ENCODE measurements at regions not wholly inside any gene's neighbourhood (a gene's known extent, or its start where the extent isn't known, plus 50 kb on each side); places are given as distances from the start of the nearest gene placed in this dataset.
"Not testable (repeated sequence)": the region's sequence is repeated elsewhere in the genome, so short reads cannot be mapped to it uniquely, and the experiment has no call there.

- no peak for DNase-seq (ENCODE audit: extremely low read depth, low read depth, low spot score)
These were observed 469.0 kb upstream of the PRKX start for GRCh38 chrX:4182408-4182806.

GRCh38 chrX:4181782-4182407 lies 468.4 kb upstream of the PRKX start:
- no peak for DNase-seq (ENCODE audit: extremely low read depth, low read depth, low spot score)

- no peak for DNase-seq (ENCODE audit: extremely low read depth, low read depth, low spot score)
These were observed 465.6 kb upstream of the PRKX start for GRCh38 chrX:4179031-4179430.

- DNase-seq (ENCODE audit: extremely low read depth, low read depth, low spot score), result no peak
These were observed 461.8 kb upstream of the PRKX start for GRCh38 chrX:4175221-4175620.

- no peak for DNase-seq (ENCODE audit: extremely low read depth, low read depth, low spot score)
These were observed 460.3 kb upstream of the PRKX start for GRCh38 chrX:4173743-4174142.

- DNase-seq (ENCODE audit: extremely low read depth, low read depth, low spot score), result no peak
These were observed 438.3 kb upstream of the PRKX start for GRCh38 chrX:4151798-4152197.

- no peak for DNase-seq (ENCODE audit: extremely low read depth, low read depth, low spot score)
These were observed 436.8 kb upstream of the PRKX start for GRCh38 chrX:4150259-4150658.

- no peak for DNase-seq (ENCODE audit: extremely low read depth, low read depth, low spot score)
These were observed 416.2 kb upstream of the PRKX start for GRCh38 chrX:4129626-4130025.

- DNase-seq (ENCODE audit: extremely low read depth, low read depth, low spot score), result no peak
These were observed 405.4 kb upstream of the PRKX start for GRCh38 chrX:4118666-4119530.

- DNase-seq (ENCODE audit: extremely low read depth, low read depth, low spot score), result no peak
These were observed 397.5 kb upstream of the PRKX start for GRCh38 chrX:4110964-4111363.

GRCh38 chrX:4094926-4095325 lies 381.5 kb upstream of the PRKX start:
- DNase-seq (ENCODE audit: extremely low read depth, low read depth, low spot score), result no peak

GRCh38 chrX:4091046-4091760 lies 377.8 kb upstream of the PRKX start:
- no peak for DNase-seq (ENCODE audit: extremely low read depth, low read depth, low spot score)

GRCh38 chrX:4059893-4060292 lies 346.4 kb upstream of the PRKX start:
- DNase-seq (ENCODE audit: extremely low read depth, low read depth, low spot score), result no peak

- no peak for DNase-seq (ENCODE audit: extremely low read depth, low read depth, low spot score)
These were observed 330.5 kb upstream of the PRKX start for GRCh38 chrX:4043951-4044350.

GRCh38 chrX:4035874-4036273 lies 322.4 kb upstream of the PRKX start:
- no peak for DNase-seq (ENCODE audit: extremely low read depth, low read depth, low spot score)

- DNase-seq (ENCODE audit: extremely low read depth, low read depth, low spot score), result no peak
These were observed 314.7 kb upstream of the PRKX start for GRCh38 chrX:4028151-4028550.

- no peak for DNase-seq (ENCODE audit: extremely low read depth, low read depth, low spot score)
These were observed 291.8 kb upstream of the PRKX start for GRCh38 chrX:4005281-4005680.

GRCh38 chrX:4004822-4005221 lies 291.4 kb upstream of the PRKX start:
- DNase-seq (ENCODE audit: extremely low read depth, low read depth, low spot score), result no peak

GRCh38 chrX:3994315-3994714 lies 280.9 kb upstream of the PRKX start:
- DNase-seq (ENCODE audit: extremely low read depth, low read depth, low spot score), result no peak

- DNase-seq (ENCODE audit: extremely low read depth, low read depth, low spot score), result no peak
These were observed 277.1 kb upstream of the PRKX start for GRCh38 chrX:3990569-3990968.

GRCh38 chrX:3972104-3972858 lies 258.8 kb upstream of the PRKX start:
- not testable (repeated sequence) for DNase-seq (ENCODE audit: extremely low read depth, low read depth, low spot score)
